ENCODE measurements at regions not wholly inside any gene's neighbourhood (a gene's known extent, or its start where the extent isn't known, plus 50 kb on each side); places are given as distances from the start of the nearest gene placed in this dataset.
"Not testable (repeated sequence)": the region's sequence is repeated elsewhere in the genome, so short reads cannot be mapped to it uniquely, and the experiment has no call there.

GRCh38 chr10:123393170-123393569 is 239.0 kb downstream of the BUB3 start:
- H3K9ac ChIP-seq (ENCODE audit: low read depth, low read length) = no peak overlapping the region
- no peaks in the 10 kb centered on the region for H3K36me3 ChIP-seq (ENCODE audit: insufficient read depth, low read length)
- H2AFZ ChIP-seq (ENCODE audit: low read depth, low read length) = no peak overlapping the region
- H3K4me3 ChIP-seq (ENCODE audit: low read depth in 1 of 2, low read length in 2 of 2) = no peak overlapping the region
- no peaks in the 10 kb centered on the region for H3K4me1 ChIP-seq (ENCODE audit: insufficient read depth, low read length)
- no peaks in the 10 kb centered on the region for H3K27me3 ChIP-seq (ENCODE audit: insufficient read depth, low read length, poor library complexity)
- H3K9me3 ChIP-seq (ENCODE audit: insufficient read depth, low read length, severe bottlenecking) = peaks cover 5% of the 10 kb centered on the region
- no peaks in the 10 kb centered on the region for H3K79me2 ChIP-seq (ENCODE audit: insufficient read depth, low read length)
- TF ChIP-seq EZH2 (IDR thresholded peaks at IDR 0.05; ENCODE audit: borderline replicate concordance, low read depth, low read length, severe bottlenecking) = no peak
- TF ChIP-seq, protein P1, sequence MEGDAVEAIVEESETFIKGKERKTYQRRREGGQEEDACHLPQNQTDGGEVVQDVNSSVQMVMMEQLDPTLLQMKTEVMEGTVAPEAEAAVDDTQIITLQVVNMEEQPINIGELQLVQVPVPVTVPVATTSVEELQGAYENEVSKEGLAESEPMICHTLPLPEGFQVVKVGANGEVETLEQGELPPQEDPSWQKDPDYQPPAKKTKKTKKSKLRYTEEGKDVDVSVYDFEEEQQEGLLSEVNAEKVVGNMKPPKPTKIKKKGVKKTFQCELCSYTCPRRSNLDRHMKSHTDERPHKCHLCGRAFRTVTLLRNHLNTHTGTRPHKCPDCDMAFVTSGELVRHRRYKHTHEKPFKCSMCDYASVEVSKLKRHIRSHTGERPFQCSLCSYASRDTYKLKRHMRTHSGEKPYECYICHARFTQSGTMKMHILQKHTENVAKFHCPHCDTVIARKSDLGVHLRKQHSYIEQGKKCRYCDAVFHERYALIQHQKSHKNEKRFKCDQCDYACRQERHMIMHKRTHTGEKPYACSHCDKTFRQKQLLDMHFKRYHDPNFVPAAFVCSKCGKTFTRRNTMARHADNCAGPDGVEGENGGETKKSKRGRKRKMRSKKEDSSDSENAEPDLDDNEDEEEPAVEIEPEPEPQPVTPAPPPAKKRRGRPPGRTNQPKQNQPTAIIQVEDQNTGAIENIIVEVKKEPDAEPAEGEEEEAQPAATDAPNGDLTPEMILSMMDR (IDR thresholded peaks at IDR 0.05; ENCODE audit: borderline replicate concordance, extremely low read depth, low read length, poor library complexity, severe bottlenecking) = no peak
- H3K4me2 ChIP-seq (ENCODE audit: insufficient read depth, low read length) = no peak overlapping the region
- no peaks in the 10 kb centered on the region for H4K20me1 ChIP-seq (ENCODE audit: insufficient read depth, low read length)
- H3K27ac ChIP-seq (ENCODE audit: low read length) = no peak overlapping the region
- DNase-seq = no peak
- ATAC-seq (ENCODE audit: insufficient read depth, low read depth) = no peak

GRCh38 chr10:123394382-123394781 is 240.2 kb downstream of the BUB3 start:
- Histone ChIP-seq H3K27me3 (ENCODE audit: insufficient read depth, low read length, poor library complexity) (no peaks in the 10 kb centered on the region), H3K27ac (ENCODE audit: low read length) (no peak overlapping the region), H2AFZ (ENCODE audit: low read depth, low read length) (no peak overlapping the region), H3K4me1 (ENCODE audit: insufficient read depth, low read length) (no peaks in the 10 kb centered on the region), H3K9me3 (ENCODE audit: insufficient read depth, low read length, severe bottlenecking) (peaks cover 2% of the 10 kb centered on the region), H3K4me2 (ENCODE audit: insufficient read depth, low read length) (no peak overlapping the region), H3K4me3 (ENCODE audit: low read depth in 1 of 2, low read length in 2 of 2) (no peak overlapping the region), H3K79me2 (ENCODE audit: insufficient read depth, low read length) (no peaks in the 10 kb centered on the region), H3K9ac (ENCODE audit: low read depth, low read length) (no peak overlapping the region), H3K36me3 (ENCODE audit: insufficient read depth, low read length) (no peaks in the 10 kb centered on the region), H4K20me1 (ENCODE audit: insufficient read depth, low read length) (no peaks in the 10 kb centered on the region)
- no peak for TF ChIP-seq EZH2 (IDR thresholded peaks at IDR 0.05; ENCODE audit: borderline replicate concordance, low read depth, low read length, severe bottlenecking)
- TF ChIP-seq, protein P1 (IDR thresholded peaks at IDR 0.05; ENCODE audit: borderline replicate concordance, extremely low read depth, low read length, poor library complexity, severe bottlenecking) = no peak
- ATAC-seq (ENCODE audit: insufficient read depth, low read depth) (no peak), DNase-seq (no peak)

- ATAC-seq (ENCODE audit: insufficient read depth, low read depth); H4K20me1 ChIP-seq (ENCODE audit: insufficient read depth, low read length); H3K9ac ChIP-seq (ENCODE audit: low read depth, low read length); H3K9me3 ChIP-seq (ENCODE audit: insufficient read depth, low read length, severe bottlenecking); H3K4me2 ChIP-seq (ENCODE audit: insufficient read depth, low read length); H3K36me3 ChIP-seq (ENCODE audit: insufficient read depth, low read length); H3K4me3 ChIP-seq (ENCODE audit: low read depth in 1 of 2, low read length in 2 of 2); H3K27me3 ChIP-seq (ENCODE audit: insufficient read depth, low read length, poor library complexity); H3K4me1 ChIP-seq (ENCODE audit: insufficient read depth, low read length); H3K27ac ChIP-seq (ENCODE audit: low read length); H2AFZ ChIP-seq (ENCODE audit: low read depth, low read length); H3K79me2 ChIP-seq (ENCODE audit: insufficient read depth, low read length); DNase-seq: not testable (repeated sequence)
These were observed 241.0 kb downstream of the BUB3 start for GRCh38 chr10:123395234-123395633.

- no peak for DNase-seq
- Histone ChIP-seq H3K4me3 (ENCODE audit: low read depth in 1 of 2, low read length in 2 of 2) (no peak overlapping the region), H3K36me3 (ENCODE audit: insufficient read depth, low read length) (no peaks in the 10 kb centered on the region), H4K20me1 (ENCODE audit: insufficient read depth, low read length) (no peaks in the 10 kb centered on the region), H2AFZ (ENCODE audit: low read depth, low read length) (no peak overlapping the region), H3K9ac (ENCODE audit: low read depth, low read length) (no peak overlapping the region), H3K79me2 (ENCODE audit: insufficient read depth, low read length) (no peaks in the 10 kb centered on the region), H3K4me1 (ENCODE audit: insufficient read depth, low read length) (no peaks in the 10 kb centered on the region), H3K9me3 (ENCODE audit: insufficient read depth, low read length, severe bottlenecking) (peaks cover 2% of the 10 kb centered on the region), H3K27me3 (ENCODE audit: insufficient read depth, low read length, poor library complexity) (no peaks in the 10 kb centered on the region), H3K4me2 (ENCODE audit: insufficient read depth, low read length) (no peak overlapping the region), H3K27ac (ENCODE audit: low read length) (no peak overlapping the region)
- ATAC-seq (ENCODE audit: insufficient read depth, low read depth) = no peak
- no peak for TF ChIP-seq EZH2 (IDR thresholded peaks at IDR 0.05; ENCODE audit: borderline replicate concordance, low read depth, low read length, severe bottlenecking)
- TF ChIP-seq, protein P1 (IDR thresholded peaks at IDR 0.05; ENCODE audit: borderline replicate concordance, extremely low read depth, low read length, poor library complexity, severe bottlenecking) = no peak
These were observed 241.7 kb downstream of the BUB3 start for GRCh38 chr10:123395906-123396305.

Measured in DND-41 (cell line).